Stimulated activated CD4-positive, alpha-beta T cell treated with anti-CD3 and anti-CD28 coated beads, Interleukin-4, amount 100 ng/mL, for 1 hour (primary cell): ENCODE measurements at regions not wholly inside any gene's neighbourhood (a gene's known extent, or its start where the extent isn't known, plus 50 kb on each side); places are given as distances from the start of the nearest gene placed in this dataset.

Source experiments
- DNase-seq: peaks from one replicate; pipeline ENCODE4 v3.0.0-alpha.2; 2020

- DNase-seq, result no peak
Measured at GRCh38 chr1:222157612-222158011, 390.3 kb downstream of the HHIPL2 start.

GRCh38 chr1:222140206-222140605 lies 398.3 kb upstream of the DUSP10 start:
- no peak for DNase-seq

GRCh38 chr1:222138095-222138494 lies 396.2 kb upstream of the DUSP10 start:
- DNase-seq, result no peak

GRCh38 chr1:222136869-222137268 lies 395.0 kb upstream of the DUSP10 start:
- no peak for DNase-seq

GRCh38 chr1:222129041-222129440 lies 387.2 kb upstream of the DUSP10 start:
- DNase-seq, result no peak

GRCh38 chr1:222127526-222128152 lies 385.8 kb upstream of the DUSP10 start:
- DNase-seq, result no peak

- DNase-seq, result no peak
Measured at GRCh38 chr1:222127096-222127495, 385.2 kb upstream of the DUSP10 start.

- no peak for DNase-seq
Measured at GRCh38 chr1:222126052-222126451, 384.2 kb upstream of the DUSP10 start.

GRCh38 chr1:222124602-222125001 lies 382.7 kb upstream of the DUSP10 start:
- DNase-seq, result no peak

GRCh38 chr1:222123111-222123510 lies 381.2 kb upstream of the DUSP10 start:
- no peak for DNase-seq

GRCh38 chr1:222117809-222118208 lies 375.9 kb upstream of the DUSP10 start:
- no peak for DNase-seq

GRCh38 chr1:222114536-222115156 lies 372.8 kb upstream of the DUSP10 start:
- DNase-seq, result no peak

GRCh38 chr1:222109836-222110235 lies 367.9 kb upstream of the DUSP10 start:
- no peak for DNase-seq

GRCh38 chr1:222107975-222108374 lies 366.1 kb upstream of the DUSP10 start:
- no peak for DNase-seq

GRCh38 chr1:222107267-222107666 lies 365.4 kb upstream of the DUSP10 start:
- DNase-seq, result no peak

GRCh38 chr1:222106377-222106776 lies 364.5 kb upstream of the DUSP10 start:
- DNase-seq, result no peak

- no peak for DNase-seq
Measured at GRCh38 chr1:222105861-222106260, 364.0 kb upstream of the DUSP10 start.

GRCh38 chr1:222105393-222105737 lies 363.5 kb upstream of the DUSP10 start:
- DNase-seq, result no peak

GRCh38 chr1:222104694-222105392 lies 363.0 kb upstream of the DUSP10 start:
- no peak for DNase-seq

GRCh38 chr1:222104097-222104496 lies 362.2 kb upstream of the DUSP10 start:
- no peak for DNase-seq

- no peak for DNase-seq
Measured at GRCh38 chr1:222099746-222100145, 357.9 kb upstream of the DUSP10 start.

- DNase-seq, result no peak
Measured at GRCh38 chr1:222098404-222098803, 356.5 kb upstream of the DUSP10 start.

- no peak for DNase-seq
Measured at GRCh38 chr1:222097588-222097987, 355.7 kb upstream of the DUSP10 start.

GRCh38 chr1:222096883-222097282 lies 355.0 kb upstream of the DUSP10 start:
- DNase-seq, result no peak

GRCh38 chr1:222096476-222096772 lies 354.5 kb upstream of the DUSP10 start:
- no peak for DNase-seq
